Tibial nerve (tissue), 4 donors: ENCODE measurements at regions not wholly inside any gene's neighbourhood (a gene's known extent, or its start where the extent isn't known, plus 50 kb on each side); places are given as distances from the start of the nearest gene placed in this dataset.
A peak's percentile ranks its signal among the peaks of the same experiment; 100 is the strongest.
"Not testable (repeated sequence)": the region's sequence is repeated elsewhere in the genome, so short reads cannot be mapped to it uniquely, and the experiment has no call there.

Experiments used
- DNase-seq, 2 donors: peaks; one replicate each; pipeline ENCODE4 v3.0.0-alpha.2; 2019; ENCODE audit warnings: low spot score in 2 of 2
- H3K27ac ChIP-seq, 4 donors: fragments of 200-600 bp; sonication (generic) in 3 of 4; one replicate each; pipeline ENCODE4 v1.5.1; 2017 to 2019; ENCODE audit warnings: mild to moderate bottlenecking in 1 of 4
- H3K27me3 ChIP-seq, 2 donors: fragments of 200-600 bp; sonication (generic) in 1 of 2; one replicate each; pipeline versions ENCODE4 v1.5.1 to v1.6.0; 2017 to 2019
- H3K36me3 ChIP-seq, 3 donors: fragments of 200-600 bp; sonication (generic); one replicate each; pipeline ENCODE4 v1.5.1; 2018 to 2019
- H3K4me1 ChIP-seq, 4 donors: fragments of 200-600 bp; sonication (generic) in 3 of 4; one replicate each; pipeline ENCODE4 v1.5.1; 2017 to 2019
- H3K4me3 ChIP-seq, 4 donors: fragments of 200-600 bp; sonication (generic) in 3 of 4; one replicate each; pipeline ENCODE4 v1.5.1; 2017 to 2019; ENCODE audit warnings: mild to moderate bottlenecking in 1 of 4, moderate library complexity in 1 of 4
- H3K9me3 ChIP-seq, 4 donors: fragments of 200-600 bp; sonication (generic) in 3 of 4; one replicate each; pipeline ENCODE4 v1.5.1; 2017 to 2019
- CTCF ChIP-seq, 5 experiments: fragments of 200-600 bp in 3 of 5; fragments of 450-650 bp in 2 of 5; sonication (generic) in 3 of 5; IDR thresholded peaks; one replicate each; pipeline ENCODE4 v1.5.1; 2016 to 2019; ENCODE audit warnings: antibody characterized with exemption in 5 of 5, mild to moderate bottlenecking in 3 of 5, moderate library complexity in 2 of 5
- EP300 ChIP-seq, 2 donors: sonication (generic); formaldehyde crosslinking; IDR thresholded peaks; one replicate each; pipeline ENCODE4 v1.6.1; 2017; ENCODE audit warnings: antibody characterized with exemption in 2 of 2, mild to moderate bottlenecking in 1 of 2
- POLR2A ChIP-seq, 2 donors: fragments of 450-650 bp; IDR thresholded peaks; one replicate each; pipeline ENCODE4 v1.6.1; 2017; ENCODE audit warnings: antibody characterized with exemption in 2 of 2, mild to moderate bottlenecking in 2 of 2, moderate library complexity in 2 of 2
- WGBS, 2 donors: methylation state at CpG; one replicate each; pipeline ENCODE4 v1.1.5; 2018; 5-methylcytosine and 5-hydroxymethylcytosine counted together

- no peaks in the 10 kb centered on the region for H3K36me3 ChIP-seq
- H3K27me3 ChIP-seq: no peaks in the 10 kb centered on the region
- WGBS, 2 donors: 94 to 100% methylated on average over 1 of the region's 1 CpG
- DNase-seq: no peak
- H3K4me3 ChIP-seq: no peak overlapping the region
- no peaks in the 10 kb centered on the region for H3K9me3 ChIP-seq
- peaks cover 0 to 22% (median 7%) of the 10 kb centered on the region in 4 donors for H3K4me1 ChIP-seq
- H3K27ac ChIP-seq: peak overlapping the region in 2 of 4 donors; percentile 36 to 41
- TF ChIP-seq EP300 (IDR thresholded peaks at IDR 0.05) (no peak), CTCF (IDR thresholded peaks at IDR 0.05) (no peak), POLR2A (IDR thresholded peaks at IDR 0.05) (no peak)
Observed at GRCh38 chr1:182331387-182331786, 60.2 kb downstream of the GLUL start.

GRCh38 chr1:182330303-182330702, 61.3 kb downstream of the GLUL start:
- Histone ChIP-seq H3K4me3 (no peak overlapping the region), H3K9me3 (no peaks in the 10 kb centered on the region), H3K4me1 (peaks cover 0 to 22% (median 7%) of the 10 kb centered on the region in 4 donors), H3K27ac (peak overlapping the region in 2 of 4 donors; percentile 36 to 41), H3K36me3 (no peaks in the 10 kb centered on the region), H3K27me3 (no peaks in the 10 kb centered on the region)
- TF ChIP-seq POLR2A (IDR thresholded peaks at IDR 0.05): no peak
- peak in 1 of 2 donors; percentile 19 for TF ChIP-seq EP300 (IDR thresholded peaks at IDR 0.05)
- DNase-seq: peak; percentile 66 to 75

GRCh38 chr1:182329471-182329870, 62.1 kb downstream of the GLUL start:
- H3K27ac ChIP-seq: no peak overlapping the region
- no peak for TF ChIP-seq CTCF (IDR thresholded peaks at IDR 0.05)
- TF ChIP-seq EP300 (IDR thresholded peaks at IDR 0.05): no peak
- no peak for TF ChIP-seq POLR2A (IDR thresholded peaks at IDR 0.05)
- no peaks in the 10 kb centered on the region for H3K27me3 ChIP-seq
- no peak for DNase-seq
- H3K4me3 ChIP-seq: no peak overlapping the region
- no peaks in the 10 kb centered on the region for H3K9me3 ChIP-seq
- H3K4me1 ChIP-seq: peaks cover 0 to 22% (median 7%) of the 10 kb centered on the region in 4 donors
- no peaks in the 10 kb centered on the region for H3K36me3 ChIP-seq
- 45 to 66% methylated on average over 2 of the region's 2 CpGs for WGBS, 2 donors

- no peak for TF ChIP-seq POLR2A (IDR thresholded peaks at IDR 0.05)
- no peak for TF ChIP-seq EP300 (IDR thresholded peaks at IDR 0.05)
- TF ChIP-seq CTCF (IDR thresholded peaks at IDR 0.05): no peak
- WGBS, 2 donors: 94 to 98% methylated on average over 16 of the region's 16 CpGs
- no peaks in the 10 kb centered on the region for H3K27me3 ChIP-seq
- H3K27ac ChIP-seq: no peak overlapping the region
- no peak overlapping the region for H3K4me3 ChIP-seq
- DNase-seq: no peak
- peaks cover 0 to 22% (median 7%) of the 10 kb centered on the region in 4 donors for H3K4me1 ChIP-seq
- no peaks in the 10 kb centered on the region for H3K36me3 ChIP-seq
- no peaks in the 10 kb centered on the region for H3K9me3 ChIP-seq
Observed at GRCh38 chr1:182328591-182328990, 63.0 kb downstream of the GLUL start.

- WGBS, 2 donors: 85 to 88% methylated on average over 2 of the region's 2 CpGs
- no peaks in the 10 kb centered on the region for H3K9me3 ChIP-seq
- peaks cover 0 to 5% (median under 1%) of the 10 kb centered on the region in 4 donors for H3K4me1 ChIP-seq
- no peak for TF ChIP-seq POLR2A (IDR thresholded peaks at IDR 0.05)
- TF ChIP-seq CTCF (IDR thresholded peaks at IDR 0.05): no peak
- no peak for TF ChIP-seq EP300 (IDR thresholded peaks at IDR 0.05)
- H3K36me3 ChIP-seq: no peaks in the 10 kb centered on the region
- no peaks in the 10 kb centered on the region for H3K27me3 ChIP-seq
- no peak overlapping the region for H3K27ac ChIP-seq
- no peak for DNase-seq
- H3K4me3 ChIP-seq: no peak overlapping the region
Observed at GRCh38 chr1:182325339-182325738, 66.3 kb downstream of the GLUL start.

- H3K27ac ChIP-seq, H3K36me3 ChIP-seq, DNase-seq, H3K27me3 ChIP-seq, H3K9me3 ChIP-seq, H3K4me3 ChIP-seq: not testable (repeated sequence)
- H3K4me1 ChIP-seq: peaks cover 0 to 21% (median 0%) of the 10 kb centered on the region in 4 donors
- WGBS, 2 donors: 86 to 88% methylated on average over 6 of the region's 6 CpGs
Observed at GRCh38 chr1:182321532-182321931, 70.1 kb downstream of the GLUL start.
